LNCaP clone FGC (cell line): ENCODE measurements at regions not wholly inside any gene's neighbourhood (a gene's known extent, or its start where the extent isn't known, plus 50 kb on each side); places are given as distances from the start of the nearest gene placed in this dataset.

Source experiments
- DNase-seq: peaks from one replicate; pipeline ENCODE4 v3.0.0-alpha.2; 2011; ENCODE audit warnings: low read depth
- H3K4me3 ChIP-seq: 2 replicates; pipeline ENCODE4 v1.5.1; 2011; ENCODE audit warnings: mild to moderate bottlenecking, low read depth, low read length, control low read depth
- TF ChIP-seq, protein P1 (sequence below): IDR thresholded peaks from 2 replicates; pipeline ENCODE4 v1.5.1; 2012; ENCODE audit warnings: mild to moderate bottlenecking; ENCODE audit not compliant: control insufficient read depth, insufficient read depth; ENCODE audit errors: extremely low read depth

DNA sequence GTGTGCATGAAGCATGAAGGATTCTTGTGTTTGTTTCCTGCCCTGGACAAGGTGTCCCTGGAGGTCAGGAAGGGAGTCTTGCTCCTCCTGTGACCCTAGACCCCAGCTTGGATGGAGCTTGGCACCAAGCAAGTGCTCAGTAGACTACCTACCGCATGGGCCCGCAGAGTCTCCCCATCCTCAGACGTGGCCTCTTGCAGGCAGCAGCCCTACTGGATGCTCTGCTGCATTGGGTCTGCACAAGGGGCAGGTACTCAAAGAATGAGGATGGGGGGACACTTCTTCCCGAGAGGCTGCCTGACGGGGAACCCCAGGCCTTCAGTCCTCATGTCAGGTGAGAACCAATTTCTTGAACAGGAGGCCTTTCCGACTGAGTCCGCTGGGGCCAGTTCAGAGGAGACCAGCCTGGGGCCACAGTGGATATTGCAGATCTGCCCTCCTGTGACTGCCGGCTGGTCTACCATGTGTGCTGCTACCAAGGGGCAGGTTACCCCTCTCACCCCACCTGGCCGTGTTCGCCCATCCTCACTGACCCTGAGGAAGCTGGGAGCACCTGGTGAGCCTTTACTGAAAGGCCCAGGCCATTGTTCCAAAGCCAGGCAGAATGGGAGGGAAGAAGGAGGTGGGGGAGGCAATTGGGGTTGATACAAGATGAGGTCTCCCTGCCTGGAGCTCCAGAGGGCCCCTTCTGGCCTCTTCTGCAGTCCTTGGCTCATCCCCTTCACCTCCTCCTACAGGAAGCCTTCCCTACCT, 206.3 kb downstream of the RAB11FIP4 start:
- DNase-seq = no peak
- H3K4me3 ChIP-seq = no peak overlapping the region
- TF ChIP-seq, protein P1, sequence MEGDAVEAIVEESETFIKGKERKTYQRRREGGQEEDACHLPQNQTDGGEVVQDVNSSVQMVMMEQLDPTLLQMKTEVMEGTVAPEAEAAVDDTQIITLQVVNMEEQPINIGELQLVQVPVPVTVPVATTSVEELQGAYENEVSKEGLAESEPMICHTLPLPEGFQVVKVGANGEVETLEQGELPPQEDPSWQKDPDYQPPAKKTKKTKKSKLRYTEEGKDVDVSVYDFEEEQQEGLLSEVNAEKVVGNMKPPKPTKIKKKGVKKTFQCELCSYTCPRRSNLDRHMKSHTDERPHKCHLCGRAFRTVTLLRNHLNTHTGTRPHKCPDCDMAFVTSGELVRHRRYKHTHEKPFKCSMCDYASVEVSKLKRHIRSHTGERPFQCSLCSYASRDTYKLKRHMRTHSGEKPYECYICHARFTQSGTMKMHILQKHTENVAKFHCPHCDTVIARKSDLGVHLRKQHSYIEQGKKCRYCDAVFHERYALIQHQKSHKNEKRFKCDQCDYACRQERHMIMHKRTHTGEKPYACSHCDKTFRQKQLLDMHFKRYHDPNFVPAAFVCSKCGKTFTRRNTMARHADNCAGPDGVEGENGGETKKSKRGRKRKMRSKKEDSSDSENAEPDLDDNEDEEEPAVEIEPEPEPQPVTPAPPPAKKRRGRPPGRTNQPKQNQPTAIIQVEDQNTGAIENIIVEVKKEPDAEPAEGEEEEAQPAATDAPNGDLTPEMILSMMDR = no peak

DNA sequence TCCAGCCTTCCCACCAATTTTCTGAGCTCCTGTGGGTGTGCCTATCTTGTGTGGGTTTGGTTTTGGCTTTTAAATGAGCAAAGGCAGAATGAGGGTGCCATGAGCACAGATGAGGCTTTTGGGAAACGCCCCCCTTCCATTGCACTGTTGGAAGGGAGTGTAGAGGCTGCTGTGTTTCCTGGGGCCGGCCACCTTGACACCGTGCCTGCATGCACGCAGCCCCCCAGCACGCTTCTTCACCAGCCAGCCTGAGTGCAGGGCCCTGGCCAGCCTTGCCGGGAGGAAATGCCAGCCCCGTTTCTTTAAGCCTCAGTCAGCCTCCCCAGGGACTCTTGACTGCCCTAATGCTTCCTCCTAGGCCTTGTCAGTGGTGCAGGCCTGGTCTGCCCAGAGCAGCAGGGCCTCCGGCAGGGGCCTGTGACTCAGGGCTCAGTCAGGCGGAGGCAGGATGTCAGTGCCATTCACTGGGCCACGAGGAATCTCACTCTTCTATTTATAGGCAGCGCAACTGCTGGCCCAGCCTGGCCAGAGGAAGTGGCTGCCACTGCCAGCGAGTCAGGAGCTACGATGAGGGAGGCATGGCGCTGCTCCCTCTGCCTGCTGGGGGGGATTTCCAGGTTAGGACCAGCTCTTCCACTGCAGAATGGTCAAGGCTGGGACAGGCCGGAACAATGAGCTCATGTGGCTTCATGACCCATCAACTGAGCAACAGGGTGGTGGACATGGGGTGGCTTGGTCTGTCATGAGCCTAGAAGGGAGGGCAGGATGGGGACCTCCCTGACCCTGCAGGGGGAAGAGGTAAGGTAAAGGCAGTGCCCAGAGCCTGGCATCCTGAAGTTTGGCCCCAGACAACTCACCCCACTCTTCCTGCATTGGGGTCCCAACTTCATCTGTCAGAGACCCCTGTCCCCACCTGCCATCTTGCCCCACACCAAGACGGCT, 205.2 kb downstream of the RAB11FIP4 start:
- no peak for DNase-seq
- TF ChIP-seq, protein P1 = no peak
- H3K4me3 ChIP-seq = no peak overlapping the region

DNA sequence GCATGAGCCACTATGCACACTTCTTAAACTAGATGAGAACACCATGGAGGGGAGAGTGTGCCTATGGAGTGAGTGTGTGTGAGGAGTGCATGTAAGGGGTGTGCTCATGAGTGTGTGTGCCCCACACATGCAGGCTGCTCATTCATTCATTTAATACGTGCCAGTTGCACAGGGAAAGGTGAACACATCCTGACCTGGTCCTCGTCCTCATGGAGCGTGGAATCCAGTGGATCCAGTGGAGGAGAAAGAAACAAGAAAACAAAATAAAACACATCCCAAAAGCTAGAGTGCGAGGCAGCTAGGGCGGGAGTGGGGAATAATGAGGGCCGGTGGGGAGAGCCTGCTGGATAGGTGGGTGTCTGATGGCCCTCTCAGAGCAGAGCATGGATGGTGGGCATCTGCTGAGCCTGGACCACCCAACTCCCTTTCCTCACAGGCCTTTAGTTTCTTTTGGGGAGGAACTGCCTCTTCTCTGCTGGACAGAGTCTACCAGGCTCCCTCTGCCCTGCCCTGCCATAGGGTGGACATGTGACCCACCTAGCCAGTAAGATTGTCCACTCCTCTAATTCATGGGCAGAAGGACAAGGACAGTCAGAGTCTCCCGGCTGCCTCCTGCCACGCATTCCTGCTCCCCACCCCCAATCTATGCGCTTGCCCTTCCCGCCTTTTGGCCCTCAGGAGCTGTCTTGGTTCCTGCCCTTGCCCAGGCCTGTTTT, 204.3 kb downstream of the RAB11FIP4 start:
- TF ChIP-seq, protein P1 = no peak
- no peak overlapping the region for H3K4me3 ChIP-seq
- no peak for DNase-seq

DNA sequence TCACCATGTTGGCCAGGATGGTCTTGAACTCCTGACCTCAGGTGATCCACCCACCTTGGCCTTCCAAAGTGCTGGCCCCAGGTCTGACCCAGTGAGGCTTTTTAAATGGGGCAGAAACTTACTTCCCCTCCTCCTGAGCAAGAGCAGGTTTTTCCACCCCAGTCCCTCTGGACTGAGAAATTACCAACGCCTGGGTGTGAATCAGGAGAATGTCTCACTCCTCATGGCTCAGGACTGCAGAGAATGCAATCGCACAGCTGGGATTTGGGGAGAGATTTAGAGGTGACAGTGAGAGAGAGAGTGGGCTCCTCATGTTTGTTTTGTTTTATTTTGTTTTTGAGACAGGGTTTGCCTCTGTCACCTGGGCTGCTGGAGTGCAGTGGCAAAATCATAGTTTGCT, 203.6 kb downstream of the RAB11FIP4 start:
- no peak overlapping the region for H3K4me3 ChIP-seq
- TF ChIP-seq, protein P1 = no peak
- DNase-seq = no peak

DNA sequence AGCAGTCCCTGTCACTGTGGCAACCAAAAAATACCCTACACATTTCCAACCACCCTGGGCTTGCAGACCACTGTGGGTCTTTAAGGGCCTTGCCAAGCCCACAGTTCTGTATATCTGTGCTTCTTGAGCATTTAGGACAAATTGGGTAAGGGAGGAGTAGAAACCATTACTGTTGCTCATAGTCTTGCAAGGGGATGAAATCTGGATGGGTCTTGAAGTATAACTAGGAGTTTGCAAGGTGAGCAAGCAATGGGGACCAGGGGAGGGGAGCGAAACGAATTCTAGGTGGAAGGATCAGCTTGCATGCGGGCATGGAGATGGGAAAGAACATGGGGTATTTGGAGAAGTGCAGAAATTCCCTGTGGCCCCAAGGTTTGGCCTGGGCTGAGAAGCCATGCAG, 202.9 kb downstream of the RAB11FIP4 start:
- TF ChIP-seq, protein P1 = no peak
- no peak for DNase-seq
- no peak overlapping the region for H3K4me3 ChIP-seq

DNA sequence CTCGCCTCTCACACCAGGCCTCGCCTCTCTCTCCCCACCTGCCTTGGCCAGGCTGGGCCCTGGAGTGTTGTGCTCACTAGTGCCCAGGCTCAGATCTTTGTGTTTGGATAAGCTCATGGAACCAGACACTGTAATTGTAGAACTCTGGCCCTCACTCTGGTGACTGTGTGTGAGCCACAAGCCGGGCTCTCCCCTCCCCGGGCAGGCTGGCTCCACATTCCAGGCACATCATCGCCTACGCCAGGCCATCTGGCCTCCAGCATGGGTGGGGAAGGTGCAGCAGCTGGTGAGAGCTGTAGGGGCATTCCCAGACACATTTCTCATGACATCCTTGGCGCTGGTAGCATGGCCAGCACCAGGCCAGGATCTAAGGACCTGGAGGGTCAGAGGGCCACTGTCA, 202.3 kb downstream of the RAB11FIP4 start:
- no peak for DNase-seq
- TF ChIP-seq, protein P1 = no peak
- H3K4me3 ChIP-seq = no peak overlapping the region
